Islet of Langerhans (tissue), 1 donor: ENCODE measurements at regions not wholly inside any gene's neighbourhood (a gene's known extent, or its start where the extent isn't known, plus 50 kb on each side); places are given as distances from the start of the nearest gene placed in this dataset.
"Not testable (repeated sequence)": the region's sequence is repeated elsewhere in the genome, so short reads cannot be mapped to it uniquely, and the experiment has no call there.

ENCODE experiments used
- FAIRE-seq: peaks from one replicate; lab custom pipeline; 2011; peaks lifted over from hg19 to GRCh38; lab: Jason Lieb, UNC

DNA sequence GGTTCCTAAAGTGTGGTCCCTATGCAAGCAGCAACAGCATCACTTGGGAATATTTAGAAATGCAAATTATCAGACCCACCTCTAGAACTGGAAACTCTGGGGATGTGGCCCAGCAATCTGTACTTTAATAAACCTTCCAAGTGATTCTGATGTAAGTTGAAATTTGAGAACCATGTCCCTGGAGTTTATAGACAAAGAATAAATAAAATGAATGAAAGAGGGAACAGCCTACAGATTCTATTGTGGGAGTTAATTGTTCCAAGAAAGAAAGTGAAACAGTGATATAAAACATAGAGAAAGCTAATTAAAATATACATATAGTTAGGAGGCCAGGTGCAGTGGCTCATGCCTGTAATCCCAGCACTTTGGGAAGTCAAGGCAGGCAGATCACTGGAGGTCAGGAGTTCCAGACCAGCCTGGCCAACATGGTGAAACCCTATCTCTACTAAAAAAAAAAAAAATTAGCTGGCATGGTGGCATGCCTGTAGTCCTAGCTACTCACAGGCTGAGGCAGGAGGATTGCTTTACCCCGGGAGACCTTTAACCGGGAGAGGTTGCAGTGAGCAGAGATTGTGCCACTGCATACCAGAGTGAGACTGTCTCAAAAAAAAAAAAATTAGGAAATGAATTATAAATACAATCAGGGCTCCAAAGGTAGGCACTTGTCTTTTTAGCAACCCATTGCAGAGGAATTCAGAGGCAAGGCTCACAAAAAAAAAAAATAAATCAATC is 507.5 kb downstream of the NAV3 start:
- FAIRE-seq: no peak

DNA sequence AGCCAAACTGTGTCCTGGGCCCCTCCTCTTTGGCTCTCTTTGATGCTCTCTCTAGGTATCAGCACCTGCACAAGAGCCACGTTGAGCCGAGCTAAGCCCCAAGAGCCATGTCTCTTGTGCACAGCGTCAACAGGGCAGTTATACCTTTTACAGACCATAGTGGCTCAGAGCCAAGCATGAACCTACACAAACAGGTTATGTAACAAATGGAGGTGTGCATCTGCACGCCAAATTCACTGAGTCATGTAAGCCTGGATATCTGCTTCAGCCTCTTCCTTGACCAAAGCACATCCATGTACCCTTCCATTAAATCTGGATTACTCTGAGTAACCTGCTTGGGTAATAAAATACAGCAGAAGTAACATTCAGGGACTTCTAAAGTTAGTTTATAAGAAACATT is 509.7 kb downstream of the NAV3 start:
- FAIRE-seq: no peak

DNA sequence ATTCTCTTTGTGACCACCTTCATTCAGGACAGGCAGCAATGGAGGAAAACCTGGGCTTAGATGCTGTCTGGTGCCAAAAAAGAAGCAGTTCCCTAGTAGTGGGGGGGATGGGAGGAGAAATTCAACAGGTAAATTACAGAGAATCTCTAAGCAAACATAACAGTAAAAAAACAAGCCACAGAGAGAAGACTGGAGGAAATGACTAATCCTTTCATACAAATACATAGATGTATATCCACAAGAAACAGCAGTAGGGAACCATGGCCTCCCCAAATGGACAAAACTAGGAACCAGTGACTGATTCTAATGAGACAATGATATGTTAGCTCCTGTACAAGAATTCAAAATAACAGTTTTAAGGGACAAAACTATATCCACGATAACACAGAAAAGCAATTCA is 513.0 kb downstream of the NAV3 start:
- FAIRE-seq: no peak

- no peak for FAIRE-seq
Observed at GRCh38 chr12:78359520-78359919, 505.1 kb upstream of the SYT1 start.

GRCh38 chr12:78361683-78362082 is 502.9 kb upstream of the SYT1 start:
- FAIRE-seq: no peak

DNA sequence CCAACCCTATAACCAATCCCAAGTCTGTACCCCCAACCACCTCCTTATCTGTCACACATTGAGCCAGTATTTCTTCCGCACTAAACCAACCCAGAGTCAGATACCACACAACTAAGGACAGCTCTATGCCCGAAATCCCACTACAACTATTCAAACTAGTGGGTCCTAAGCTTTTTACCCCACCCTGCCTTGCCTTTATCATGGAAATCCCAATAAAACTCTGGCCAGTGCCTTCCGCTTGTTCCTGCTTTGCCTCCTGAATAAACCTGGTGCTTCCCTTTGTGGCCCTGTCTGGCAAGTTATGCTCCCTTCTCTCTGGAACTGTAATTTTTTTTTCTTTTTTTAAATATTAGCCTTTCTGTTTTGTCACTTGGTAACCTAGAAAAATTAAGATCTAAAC is 493.3 kb upstream of the SYT1 start:
- FAIRE-seq: no peak

DNA sequence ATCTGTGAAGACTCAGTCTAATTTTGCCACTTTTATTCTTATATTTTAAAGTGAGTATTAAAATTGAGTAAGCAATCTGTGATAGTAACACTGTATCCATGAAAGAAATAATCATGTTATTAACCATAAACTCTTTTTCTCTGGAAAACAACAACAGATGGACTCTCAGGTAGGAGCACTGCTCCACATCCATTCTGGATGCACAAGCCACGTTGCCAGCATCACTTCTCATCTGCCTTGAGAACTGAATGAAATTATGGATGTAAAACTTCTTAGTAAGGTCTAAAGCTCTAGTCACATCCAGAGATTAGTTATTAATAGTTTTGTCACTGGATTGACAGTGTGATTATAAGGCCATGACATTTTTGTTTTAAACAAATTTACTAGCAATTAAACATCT is 489.1 kb upstream of the SYT1 start:
- FAIRE-seq: no peak

DNA sequence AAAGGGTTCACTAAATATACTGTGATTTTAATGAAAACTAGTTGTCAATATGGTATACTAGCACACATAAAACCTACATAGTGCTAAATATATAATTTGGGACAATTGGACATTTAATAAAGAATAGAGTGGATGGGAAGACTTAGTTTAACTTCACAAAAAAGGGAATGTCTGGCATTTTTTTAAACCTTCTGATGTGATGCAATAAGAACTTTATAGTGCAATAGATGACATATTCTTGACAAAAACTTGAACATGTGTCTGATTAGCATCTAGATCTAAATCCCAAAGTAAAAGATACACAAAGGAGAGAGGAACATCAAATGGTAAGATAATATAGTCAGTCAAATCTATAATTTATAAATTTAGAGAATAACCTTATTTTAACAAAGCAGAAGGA is 488.3 kb upstream of the SYT1 start:
- FAIRE-seq: no peak

- not testable (repeated sequence) for FAIRE-seq
Observed at GRCh38 chr12:78379065-78379464, 485.5 kb upstream of the SYT1 start.

- FAIRE-seq: no peak
Observed at GRCh38 chr12:78383414-78383813, 481.2 kb upstream of the SYT1 start.

DNA sequence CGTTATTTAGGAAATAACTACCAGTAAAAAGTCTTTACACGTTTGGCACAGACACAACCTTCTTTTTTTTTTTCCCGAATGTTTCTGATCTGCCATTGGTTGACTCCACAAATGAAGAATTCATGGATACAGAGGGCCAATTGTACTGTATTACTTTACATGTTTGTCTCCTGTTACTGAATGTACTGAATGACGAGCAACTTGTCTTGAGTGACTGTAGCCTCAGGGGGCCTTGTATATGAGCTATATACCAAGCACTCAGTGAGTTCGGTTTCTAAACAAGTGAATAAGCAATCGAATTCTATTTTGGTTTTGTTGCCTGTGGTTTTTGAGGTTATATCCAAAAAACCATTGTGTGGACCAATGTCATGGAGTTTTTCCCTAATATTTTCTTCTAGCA is 480.0 kb upstream of the SYT1 start:
- FAIRE-seq: no peak

- no peak for FAIRE-seq
Observed at GRCh38 chr12:78385541-78385940, 479.0 kb upstream of the SYT1 start.

- FAIRE-seq: no peak
Observed at GRCh38 chr12:78386871-78387270, 477.7 kb upstream of the SYT1 start.

- FAIRE-seq: no peak
Observed at GRCh38 chr12:78387721-78388120, 476.9 kb upstream of the SYT1 start.

DNA sequence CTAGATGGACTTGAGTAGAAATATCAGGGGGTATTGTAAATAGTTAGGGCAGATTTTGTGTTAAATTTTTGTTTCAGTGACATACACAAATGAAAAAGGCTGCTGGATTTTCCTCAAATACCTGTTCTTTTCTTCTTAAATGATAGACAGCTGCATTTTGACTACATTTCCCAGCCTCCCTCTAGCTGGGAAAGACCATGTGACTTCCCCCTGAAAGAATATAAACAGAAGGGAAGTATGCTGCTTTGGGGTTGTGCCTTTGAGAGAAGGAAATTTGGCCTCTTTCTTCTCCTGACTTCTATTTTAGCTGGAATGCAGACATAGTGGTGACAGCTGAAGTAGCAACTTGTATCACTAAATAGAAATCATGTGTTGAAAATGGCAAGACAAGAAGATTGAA is 476.1 kb upstream of the SYT1 start:
- FAIRE-seq: no peak

- FAIRE-seq: no peak
Observed at GRCh38 chr12:78390920-78391319, 473.7 kb upstream of the SYT1 start.

DNA sequence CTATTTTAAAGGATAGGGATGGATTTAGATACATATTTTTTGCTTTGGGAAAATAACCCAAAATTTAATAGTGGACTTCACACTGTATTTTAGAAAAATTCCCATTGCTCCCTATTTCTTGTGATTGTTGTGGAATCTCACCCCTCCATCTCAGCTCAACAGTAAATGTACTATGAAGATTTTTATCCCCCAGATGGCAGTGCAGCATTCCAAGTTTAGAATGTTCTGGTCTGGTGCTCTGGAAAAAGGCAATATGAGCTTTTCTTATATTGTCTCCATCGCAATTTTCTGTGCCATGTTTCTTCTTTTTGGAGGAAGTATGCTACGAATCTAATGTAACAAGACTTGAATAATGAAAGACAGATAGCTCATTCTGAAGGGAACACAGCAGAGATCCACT is 471.7 kb upstream of the SYT1 start:
- no peak for FAIRE-seq

DNA sequence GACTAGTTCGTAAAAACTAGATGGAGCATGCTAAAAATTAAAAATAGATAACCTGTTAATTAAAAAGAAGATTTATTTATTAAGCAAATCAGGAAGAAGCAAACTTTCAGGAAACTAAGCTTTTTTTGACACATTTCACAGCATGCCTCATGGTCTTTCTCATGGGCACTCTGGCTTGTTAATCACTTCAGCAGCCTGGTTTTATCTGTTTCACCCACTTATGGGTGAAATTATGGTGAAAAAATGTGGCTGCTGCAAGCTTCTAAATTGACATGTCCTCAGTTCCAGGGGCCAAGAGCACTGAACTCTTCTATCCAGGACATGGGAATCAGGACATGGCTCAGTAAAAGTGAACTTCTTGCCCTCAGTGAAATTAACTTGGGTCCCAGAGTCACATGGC is 468.6 kb upstream of the SYT1 start:
- FAIRE-seq: no peak

DNA sequence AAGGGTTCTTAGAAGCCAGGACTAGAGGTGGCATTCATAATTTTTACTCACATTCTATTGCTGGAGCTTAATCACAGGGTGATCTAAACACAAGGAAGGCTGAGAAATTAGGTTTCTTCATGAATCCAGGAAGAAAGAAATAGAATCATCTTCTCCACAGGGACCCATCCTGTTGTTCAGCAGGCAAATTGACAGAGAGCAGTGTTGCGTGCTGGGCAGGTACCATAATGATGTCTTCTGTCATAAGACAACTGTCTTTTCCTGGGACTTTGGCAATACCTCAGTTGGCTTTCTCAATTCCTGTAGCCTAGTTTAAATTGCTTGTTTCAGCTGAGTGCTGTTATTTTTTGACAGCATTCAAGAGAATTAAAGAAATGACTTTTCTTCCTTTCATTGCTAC is 468.0 kb upstream of the SYT1 start:
- no peak for FAIRE-seq

GRCh38 chr12:78398750-78399149 is 465.8 kb upstream of the SYT1 start:
- no peak for FAIRE-seq

GRCh38 chr12:78402366-78403134 is 462.0 kb upstream of the SYT1 start:
- FAIRE-seq: no peak

DNA sequence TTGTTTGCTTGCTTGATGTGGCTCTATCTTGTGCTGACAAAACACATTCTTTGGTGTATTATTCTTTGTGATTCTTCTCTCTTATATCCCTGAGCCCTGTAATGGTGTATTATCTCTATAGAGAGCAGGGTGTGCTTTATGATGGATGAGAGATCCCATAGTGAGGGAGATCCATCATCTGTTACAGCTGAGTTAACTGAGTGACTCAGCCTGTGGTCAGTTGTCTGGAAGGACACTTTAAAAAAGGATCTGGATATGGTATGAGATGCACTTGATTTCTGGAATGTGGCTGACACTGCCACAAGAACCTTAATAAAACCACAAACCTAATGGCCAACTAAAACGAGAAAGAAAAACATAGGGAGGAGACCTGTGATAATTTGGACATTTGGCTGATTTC is 461.4 kb upstream of the SYT1 start:
- FAIRE-seq: no peak

GRCh38 chr12:78403681-78404080 is 460.9 kb upstream of the SYT1 start:
- no peak for FAIRE-seq

- FAIRE-seq: no peak
Observed at GRCh38 chr12:78406213-78406612, 458.4 kb upstream of the SYT1 start.
